ENCODE measurements at regions not wholly inside any gene's neighbourhood (a gene's known extent, or its start where the extent isn't known, plus 50 kb on each side); places are given as distances from the start of the nearest gene placed in this dataset.

GRCh38 chr2:120539937-120540718 is 194.2 kb downstream of the INHBB start:
- peak overlapping the region; percentile 73 to 83 for H3K27ac ChIP-seq
- intact Hi-C loops (cut with DNase I; ENCODE audit: low total_unique reads): loop anchor here (5.0 to 10.0 kb wide), 2 partner anchors 95 to 193 kb away; partner anchors contain the start of gene INHBB
- peak overlapping the region in 1 of 2 donors; percentile 12 for H3K4me3 ChIP-seq
- TF ChIP-seq CTCF (IDR thresholded peaks at IDR 0.05): no peak
- H3K27me3 ChIP-seq: no peaks in the 10 kb centered on the region
- H3K36me3 ChIP-seq: no peaks in the 10 kb centered on the region
- DNase-seq: peak; percentile 89 to 97
- H3K4me1 ChIP-seq: peaks cover 0 to 27% (median 25%) of the 10 kb centered on the region in 4 donors
- no peaks in the 10 kb centered on the region for H3K9me3 ChIP-seq

- Histone ChIP-seq H3K27me3 (no peaks in the 10 kb centered on the region), H3K4me1 (peaks cover 0 to 32% (median 31%) of the 10 kb centered on the region in 4 donors), H3K36me3 (no peaks in the 10 kb centered on the region), H3K9me3 (no peaks in the 10 kb centered on the region), H3K27ac (peak overlapping the region; percentile 73 to 83), H3K4me3 (peak overlapping the region in 1 of 2 donors; percentile 12)
- TF ChIP-seq CTCF (IDR thresholded peaks at IDR 0.05): no peak
- intact Hi-C loops (cut with DNase I; ENCODE audit: low total_unique reads): no loop called here
- no peak for DNase-seq
Measured at GRCh38 chr2:120540719-120541552, 194.7 kb upstream of the GLI2 start.

- intact Hi-C loops (cut with DNase I; ENCODE audit: low total_unique reads): no loop called here
- Histone ChIP-seq H3K27me3 (no peaks in the 10 kb centered on the region), H3K36me3 (no peaks in the 10 kb centered on the region), H3K4me3 (no peak overlapping the region), H3K4me1 (peaks cover 0 to 38% (median 35%) of the 10 kb centered on the region in 4 donors), H3K27ac (peak overlapping the region; percentile 73 to 83), H3K9me3 (no peaks in the 10 kb centered on the region)
- no peak for TF ChIP-seq CTCF (IDR thresholded peaks at IDR 0.05)
- DNase-seq: no peak
Measured at GRCh38 chr2:120541553-120541932, 194.1 kb upstream of the GLI2 start.

- Histone ChIP-seq H3K9me3 (no peaks in the 10 kb centered on the region), H3K27me3 (no peaks in the 10 kb centered on the region), H3K36me3 (no peaks in the 10 kb centered on the region), H3K4me1 (peaks cover 0 to 44% (median 41%) of the 10 kb centered on the region in 4 donors), H3K27ac (peak overlapping the region; percentile 73 to 83), H3K4me3 (no peak overlapping the region)
- DNase-seq: no peak
- no peak for TF ChIP-seq CTCF (IDR thresholded peaks at IDR 0.05)
- intact Hi-C loops (cut with DNase I; ENCODE audit: low total_unique reads): no loop called here
Measured at GRCh38 chr2:120541972-120542670, 193.5 kb upstream of the GLI2 start.

GRCh38 chr2:120542911-120543527 is 192.6 kb upstream of the GLI2 start:
- intact Hi-C loops (cut with DNase I; ENCODE audit: low total_unique reads): no loop called here
- H3K27me3 ChIP-seq: no peaks in the 10 kb centered on the region
- no peak overlapping the region for H3K4me3 ChIP-seq
- no peaks in the 10 kb centered on the region for H3K9me3 ChIP-seq
- no peak for DNase-seq
- no peak overlapping the region for H3K27ac ChIP-seq
- peaks cover 0 to 50% (median 47%) of the 10 kb centered on the region in 4 donors for H3K4me1 ChIP-seq
- TF ChIP-seq CTCF (IDR thresholded peaks at IDR 0.05): no peak
- no peaks in the 10 kb centered on the region for H3K36me3 ChIP-seq

All from tibial artery (tissue), 4 donors.